H1 (cell line): ENCODE measurements at regions not wholly inside any gene's neighbourhood (a gene's known extent, or its start where the extent isn't known, plus 50 kb on each side); places are given as distances from the start of the nearest gene placed in this dataset.

Source experiments
- CTCF ChIA-PET: fragments of 300-600 bp; sonication (Branson Sonifier 250); formaldehyde crosslinking; loops from one replicate; lab custom pipeline; 2021; ENCODE audit not compliant: partially characterized antibody; lab: Charles Lee
- POLR2A ChIA-PET: fragments of 300-600 bp; sonication (Branson Sonifier 250); formaldehyde crosslinking; loops from one replicate; lab custom pipeline; 2021; ENCODE audit warnings: inconsistent platforms; ENCODE audit not compliant: partially characterized antibody; lab: Charles Lee
- DNase-seq, 2 experiments: peaks; one replicate each; pipeline versions ENCODE4 v3.0.0 to v3.0.0-alpha.2; 2010 to 2022; ENCODE audit warnings: low spot score in 2 of 2, low read depth in 1 of 2, mixed read lengths in 1 of 2
- FAIRE-seq: peaks from 2 replicates; lab custom pipeline; 2011; peaks lifted over from hg19 to GRCh38; lab: Jason Lieb, UNC
- H2AFZ ChIP-seq: 2 replicates; pipeline ENCODE4 v1.8.1; 2012; ENCODE audit warnings: low read length, inconsistent platforms
- H2AK5ac ChIP-seq: 2 replicates; pipeline ENCODE4 v1.6.1; 2013; ENCODE audit warnings: low read depth, low read length
- H2BK120ac ChIP-seq: replicated peaks from 2 replicates; pipeline ENCODE3; 2013; ENCODE audit warnings: low read depth, low read length, inconsistent platforms
- H2BK12ac ChIP-seq: 2 replicates; pipeline ENCODE4 v1.6.1; 2013; ENCODE audit warnings: low read depth, low read length
- H2BK15ac ChIP-seq: 2 replicates; pipeline ENCODE4 v1.6.1; 2013; ENCODE audit warnings: low read length
- H2BK20ac ChIP-seq: 2 replicates; pipeline ENCODE4 v1.6.1; 2013; ENCODE audit warnings: low read length
- H2BK5ac ChIP-seq: 2 replicates; pipeline ENCODE4 v1.6.1; 2013; ENCODE audit warnings: low read depth, low read length
- H3K14ac ChIP-seq: 2 replicates; pipeline ENCODE4 v1.6.1; 2013; ENCODE audit warnings: inconsistent platforms; ENCODE audit not compliant: insufficient read length
- H3K18ac ChIP-seq: 2 replicates; pipeline ENCODE4 v1.6.1; 2013; ENCODE audit warnings: low read length; ENCODE audit errors: extremely low read depth
- H3K23ac ChIP-seq: 2 replicates; pipeline ENCODE4 v1.6.1; 2013; ENCODE audit warnings: inconsistent platforms; ENCODE audit not compliant: insufficient read length
- H3K23me2 ChIP-seq: 2 replicates; pipeline ENCODE4 v1.6.1; 2013; ENCODE audit warnings: low read depth, low read length
- H3K27ac ChIP-seq: 2 replicates; pipeline ENCODE4 v1.6.1; 2011; ENCODE audit warnings: low read depth, low read length, inconsistent platforms
- H3K27me3 ChIP-seq, 4 experiments: replicated peaks in 1 of 4; 1 replicate in 1 of 4; 2 replicates in 3 of 4; pipeline versions ENCODE4 v1.6.1 to v1.8.1; 2011 to 2013; ENCODE audit warnings: low read length in 3 of 4, mild to moderate bottlenecking in 3 of 4, inconsistent platforms in 2 of 4, mixed read lengths in 2 of 4, moderate library complexity in 1 of 4; ENCODE audit not compliant: control insufficient read depth in 3 of 4, insufficient read depth in 3 of 4; ENCODE audit errors: extremely low read depth in 1 of 4
- H3K36me3 ChIP-seq, 4 experiments: 2 replicates each; pipeline versions ENCODE4 v1.6.1 to v1.8.1; 2011 to 2013; ENCODE audit warnings: mild to moderate bottlenecking in 4 of 4, low read length in 3 of 4, moderate library complexity in 2 of 4, control low read depth in 1 of 4, inconsistent platforms in 1 of 4; ENCODE audit not compliant: insufficient read depth in 4 of 4, control insufficient read depth in 2 of 4
- H3K4ac ChIP-seq: replicated peaks from 2 replicates; pipeline ENCODE3; 2013; ENCODE audit warnings: low read length, low read depth, mixed read lengths, inconsistent platforms; ENCODE audit not compliant: insufficient read length
- H3K4me1 ChIP-seq, 4 experiments: replicated peaks in 1 of 4; 1 replicate in 1 of 4; 2 replicates in 3 of 4; pipeline versions ENCODE4 v1.6.1 to v1.8.1; 2011 to 2013; ENCODE audit warnings: low read length in 3 of 4, inconsistent platforms in 2 of 4, mixed read lengths in 1 of 4; ENCODE audit not compliant: insufficient read depth in 4 of 4, control insufficient read depth in 3 of 4
- H3K4me2 ChIP-seq, 2 experiments: 2 replicates each; pipeline versions ENCODE4 v1.6.1 to v1.8.1; 2011 to 2013; ENCODE audit warnings: low read depth in 2 of 2, low read length in 2 of 2, control low read depth in 1 of 2, inconsistent platforms in 1 of 2, mild to moderate bottlenecking in 1 of 2; ENCODE audit not compliant: insufficient read depth in 1 of 2
- H3K4me3 ChIP-seq, 4 experiments: fragments of 200-600, 300-600 bp in 1 of 4; sonication (generic), shearing (Covaris generic), sonication (Bioruptor Twin) in 1 of 4; 2 replicates each; pipeline versions ENCODE4 v1.5.1 to v1.8.1; 2011 to 2016; ENCODE audit warnings: low read length in 4 of 4, low read depth in 3 of 4, control low read depth in 2 of 4, inconsistent platforms in 2 of 4, mild to moderate bottlenecking in 2 of 4, mixed read lengths in 1 of 4, moderate library complexity in 1 of 4; ENCODE audit not compliant: insufficient read depth in 2 of 4; ENCODE audit errors: extremely low read depth in 1 of 4
- H3K56ac ChIP-seq: replicated peaks from 2 replicates; pipeline ENCODE3; 2013; ENCODE audit warnings: low read depth, mild to moderate bottlenecking, mixed read lengths, low read length, inconsistent platforms; ENCODE audit not compliant: insufficient read length
- H3K79me1 ChIP-seq: 2 replicates; pipeline ENCODE4 v1.6.1; 2013; ENCODE audit warnings: low read depth, low read length, control low read depth
- H3K79me2 ChIP-seq, 2 experiments: 2 replicates each; pipeline versions ENCODE4 v1.6.1 to v1.8.1; 2012 to 2013; ENCODE audit warnings: low read length in 2 of 2, mild to moderate bottlenecking in 2 of 2, inconsistent platforms in 1 of 2; ENCODE audit not compliant: insufficient read depth in 2 of 2, control insufficient read depth in 1 of 2
- H3K9ac ChIP-seq, 4 experiments: replicated peaks in 1 of 4; 1 replicate in 1 of 4; 2 replicates in 3 of 4; pipeline versions ENCODE4 v1.6.1 to v1.8.1; 2011 to 2013; ENCODE audit warnings: low read depth in 3 of 4, low read length in 3 of 4, control low read depth in 2 of 4, mild to moderate bottlenecking in 2 of 4, moderate library complexity in 2 of 4, inconsistent platforms in 1 of 4; ENCODE audit errors: extremely low read depth in 1 of 4
- H3K9me3 ChIP-seq, 2 experiments: 2 replicates each; pipeline versions ENCODE4 v1.6.1 to v1.8.1; 2012 to 2013; ENCODE audit warnings: mild to moderate bottlenecking in 2 of 2, moderate library complexity in 2 of 2, control low read depth in 1 of 2, inconsistent platforms in 1 of 2, low read depth in 1 of 2, low read length in 1 of 2, mixed read lengths in 1 of 2; ENCODE audit not compliant: insufficient read depth in 2 of 2
- H4K20me1 ChIP-seq, 2 experiments: replicated peaks in 1 of 2; 2 replicates each; pipeline versions ENCODE3 to v1.8.1; 2011 to 2013; ENCODE audit warnings: inconsistent platforms in 2 of 2, low read length in 2 of 2, mild to moderate bottlenecking in 1 of 2; ENCODE audit not compliant: insufficient read depth in 2 of 2, control insufficient read depth in 1 of 2
- H4K5ac ChIP-seq: 2 replicates; pipeline ENCODE4 v1.6.1; 2013; ENCODE audit warnings: low read length, low read depth, mixed read lengths, inconsistent platforms; ENCODE audit not compliant: insufficient read length
- H4K8ac ChIP-seq: 2 replicates; pipeline ENCODE4 v1.8.0; 2013; ENCODE audit warnings: mild to moderate bottlenecking, moderate library complexity, low read length, inconsistent platforms; ENCODE audit not compliant: insufficient read depth; ENCODE audit errors: extremely low read depth
- H4K91ac ChIP-seq: replicated peaks from 2 replicates; pipeline ENCODE3; 2013; ENCODE audit warnings: low read length, mixed read lengths, inconsistent platforms; ENCODE audit not compliant: insufficient read length
- CHD7 ChIP-seq: fragments of 300-600 bp; sonication (generic); IDR thresholded peaks from 2 replicates; pipeline ENCODE4 v1.7.1; 2012; ENCODE audit warnings: low read length, moderate library complexity, mild to moderate bottlenecking, inconsistent platforms; ENCODE audit not compliant: insufficient replicate concordance
- WGBS, 2 experiments: shearing (Covaris generic) in 1 of 2; methylation state at CpG; one replicate each; pipeline versions ENCODE4 v1.1.6 to v1.1.7; 2013 to 2015; ENCODE audit warnings: low lambda C conversion rate in 2 of 2, mixed read lengths in 2 of 2, inconsistent platforms in 1 of 2, low coverage in 1 of 2, missing lambda C conversion rate in 1 of 2; ENCODE audit not compliant: insufficient replicate concordance in 2 of 2, insufficient coverage in 1 of 2, insufficient read length in 1 of 2; ENCODE audit errors: extremely low coverage in 1 of 2, missing lambda C conversion rate in 1 of 2; 5-methylcytosine and 5-hydroxymethylcytosine counted together

GRCh38 chr2:180443888-180444287, 436.8 kb upstream of the CWC22 start:
- H2BK120ac ChIP-seq = no peak overlapping the region
- H3K4me2 ChIP-seq = no peak overlapping the region
- no peak overlapping the region for H2AK5ac ChIP-seq
- no peak overlapping the region for H4K5ac ChIP-seq
- no peak overlapping the region for H4K8ac ChIP-seq
- no peaks in the 10 kb centered on the region for H3K4me1 ChIP-seq
- no peaks in the 10 kb centered on the region for H3K9me3 ChIP-seq
- H3K23me2 ChIP-seq = no peaks in the 10 kb centered on the region
- no peak overlapping the region for H3K4me3 ChIP-seq
- CTCF ChIA-PET = interaction anchor here (1.0 kb wide), 1 partner anchor 10 kb away, joined by 3 read pairs; no protein-coding TSS in a partner anchor
- no peak overlapping the region for H3K14ac ChIP-seq
- no peak overlapping the region for H2BK20ac ChIP-seq
- H4K20me1 ChIP-seq = no peaks in the 10 kb centered on the region
- WGBS, 2 experiments = 87% methylated on average over 1 of the region's 1 CpG; no CpG with 5 or more reads in 1 of the 2 experiments
- H3K36me3 ChIP-seq = no peaks in the 10 kb centered on the region
- POLR2A ChIA-PET = no interaction called here
- H3K27ac ChIP-seq = no peak overlapping the region
- no peak overlapping the region for H3K18ac ChIP-seq
- no peak overlapping the region for H2AFZ ChIP-seq
- no peak overlapping the region for H2BK15ac ChIP-seq
- no peak overlapping the region for H3K4ac ChIP-seq
- no peak overlapping the region for H3K23ac ChIP-seq
- no peak overlapping the region for H2BK12ac ChIP-seq
- H3K56ac ChIP-seq = no peak overlapping the region
- DNase-seq = no peak
- no peaks in the 10 kb centered on the region for H3K79me1 ChIP-seq
- no peaks in the 10 kb centered on the region for H3K27me3 ChIP-seq
- no peak overlapping the region for H3K9ac ChIP-seq
- FAIRE-seq = no peak
- no peaks in the 10 kb centered on the region for H3K79me2 ChIP-seq
- H4K91ac ChIP-seq = no peak overlapping the region
- H2BK5ac ChIP-seq = no peak overlapping the region
- TF ChIP-seq CHD7 = no peak
